ENCODE measurements at regions not wholly inside any gene's neighbourhood (a gene's known extent, or its start where the extent isn't known, plus 50 kb on each side); places are given as distances from the start of the nearest gene placed in this dataset.

DNA sequence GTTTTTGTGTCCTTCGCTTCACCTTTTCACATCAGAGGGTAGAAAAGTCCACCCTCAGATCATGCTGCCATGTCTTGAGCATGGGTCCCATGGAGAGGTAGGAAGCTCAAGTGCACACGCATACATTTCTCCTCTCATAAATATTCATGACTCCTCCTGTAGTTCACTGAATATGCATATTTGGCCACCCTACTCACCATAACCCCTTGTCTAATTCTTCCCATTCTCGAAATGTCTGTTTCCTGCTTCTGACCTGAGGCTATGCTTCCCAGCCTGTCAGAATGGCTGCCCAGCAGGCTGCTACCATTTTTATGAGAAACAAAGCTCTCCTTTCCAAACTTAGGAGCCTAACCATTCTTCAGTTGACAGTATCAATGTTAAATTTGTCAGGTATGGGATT, 86.5 kb downstream of the ADRA2C start:
- no peak for DNase-seq

DNA sequence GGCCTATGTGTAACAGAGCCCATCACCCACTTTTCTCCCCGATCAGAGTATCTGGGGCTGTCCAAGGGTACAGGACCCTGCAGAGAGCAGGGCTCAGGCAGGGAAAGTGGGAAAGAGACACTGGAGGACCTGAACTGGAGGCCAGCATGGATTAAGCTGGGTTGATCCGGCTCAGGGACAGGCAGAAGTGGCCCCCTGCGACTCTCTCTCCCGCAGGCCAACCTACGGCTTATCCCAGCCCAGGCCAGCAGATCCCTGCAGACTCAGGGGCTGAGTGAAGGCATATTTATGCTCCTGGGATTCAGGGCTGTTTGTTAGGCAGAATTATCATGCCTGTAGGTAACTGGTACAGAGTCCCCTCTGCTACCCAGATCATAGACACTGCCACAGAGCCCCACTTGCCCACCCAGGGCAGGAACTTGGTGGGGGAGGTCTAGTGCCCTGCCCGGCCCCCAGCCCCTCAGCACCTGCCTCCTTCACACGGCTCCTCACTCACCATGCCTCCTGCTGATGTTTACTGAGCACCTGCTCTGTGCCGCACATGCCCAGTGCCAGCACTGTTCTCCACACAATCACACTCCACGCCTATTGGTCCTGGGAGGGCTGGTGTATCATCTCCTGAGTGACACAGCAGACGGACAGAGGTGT, 87.3 kb downstream of the ADRA2C start:
- no peak for DNase-seq

DNA sequence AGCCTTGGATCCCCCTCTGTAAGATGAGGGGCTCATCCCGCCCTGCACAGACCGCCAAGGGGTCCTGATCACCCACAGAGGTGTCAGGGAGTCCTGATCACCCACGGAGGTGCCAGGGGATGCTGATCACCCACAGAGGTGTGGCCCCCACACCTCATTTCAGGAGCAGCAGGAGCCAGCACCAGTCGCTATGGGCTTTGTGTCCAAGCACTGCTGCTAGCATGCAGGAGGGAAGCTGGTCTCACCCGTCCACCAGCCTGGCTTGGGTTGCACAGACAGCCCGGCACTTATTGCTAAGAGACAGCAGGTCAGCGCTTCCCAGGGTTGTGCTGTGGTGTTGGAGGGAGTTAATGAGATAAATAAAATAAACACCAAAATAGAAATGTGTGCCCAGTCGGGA, 88.5 kb downstream of the ADRA2C start:
- no peak for DNase-seq

DNA sequence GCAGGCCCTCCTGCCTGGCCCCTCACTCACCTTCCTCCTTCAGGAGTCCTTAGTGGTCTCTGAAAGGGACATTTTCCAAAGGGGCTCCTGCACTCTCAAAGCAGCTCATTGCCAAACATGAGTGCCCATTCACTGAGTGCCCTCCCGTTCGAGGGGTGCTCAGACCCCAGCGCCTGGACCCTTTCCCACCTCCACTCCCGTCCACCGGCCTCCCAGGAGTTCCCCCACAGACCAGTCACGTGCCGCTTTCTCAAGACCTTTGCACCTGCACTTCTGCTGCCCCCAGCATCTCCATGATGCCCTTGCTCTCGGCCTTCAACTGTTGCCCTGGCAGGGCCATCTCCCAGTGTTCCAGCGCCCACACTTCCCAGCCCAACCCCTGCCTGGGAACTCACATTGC, 89.5 kb downstream of the ADRA2C start:
- DNase-seq, result no peak

DNA sequence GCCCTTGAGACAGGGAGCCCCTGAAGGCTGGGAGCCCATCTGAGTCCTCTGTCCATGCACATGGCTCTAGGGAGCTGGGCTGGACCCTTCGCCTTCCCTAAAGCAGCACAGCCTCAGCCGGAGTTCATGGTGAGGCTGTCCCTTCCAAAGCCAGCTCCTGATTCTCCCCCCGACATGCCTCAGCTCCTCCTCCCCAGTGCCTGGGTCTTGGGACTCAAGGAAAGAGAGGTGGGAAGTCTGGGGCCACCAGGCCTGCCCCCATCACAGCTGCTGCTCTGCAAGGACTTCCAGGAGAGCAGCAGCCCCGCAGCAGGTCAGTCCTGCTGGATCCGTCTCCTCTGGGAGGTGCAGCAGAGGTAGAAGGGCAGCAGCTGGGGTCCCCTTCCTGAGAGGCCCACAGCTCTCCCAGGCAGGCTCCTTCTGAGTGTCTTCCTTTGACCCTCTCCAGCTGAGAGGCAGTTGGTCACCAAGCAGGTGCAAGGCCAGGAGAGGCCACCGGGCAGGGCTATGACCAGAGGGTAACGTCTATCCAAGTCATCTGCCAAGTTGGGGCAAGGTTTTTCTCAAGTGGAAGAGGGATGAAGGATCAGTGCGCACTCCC, 90.5 kb downstream of the ADRA2C start:
- DNase-seq, result no peak

DNA sequence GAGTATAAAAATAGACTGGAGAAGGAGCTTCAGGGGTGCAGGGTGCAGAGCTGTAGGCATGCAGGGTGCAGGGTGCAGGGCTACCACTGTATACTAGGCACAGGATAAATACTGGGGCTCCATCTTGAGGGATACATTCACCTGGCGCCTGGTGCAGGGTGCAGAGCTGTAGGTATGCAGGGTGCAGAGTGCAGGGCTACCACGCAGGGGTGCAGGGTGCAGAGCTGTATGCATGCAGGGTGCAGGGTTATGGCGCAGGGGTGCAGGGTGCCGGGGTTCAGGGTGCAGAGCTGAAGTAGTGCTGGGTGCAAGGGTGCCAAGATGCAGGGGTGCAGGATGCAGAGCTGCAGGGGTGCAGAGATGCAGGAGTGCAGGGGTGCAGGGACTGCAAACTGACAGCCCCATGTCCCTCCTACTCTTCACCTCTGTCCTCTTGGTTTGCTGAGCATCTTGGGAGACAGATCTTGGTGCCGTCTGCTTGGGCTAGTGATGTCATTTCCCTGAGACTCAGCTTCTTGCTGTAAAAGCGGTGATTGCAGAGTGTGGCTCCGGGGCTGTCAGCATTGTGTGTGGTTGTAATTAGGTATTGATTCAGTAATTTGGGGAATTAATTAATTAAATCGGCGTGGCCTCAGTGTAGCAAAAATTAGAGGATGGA, 91.2 kb downstream of the ADRA2C start:
- no peak for DNase-seq

DNA sequence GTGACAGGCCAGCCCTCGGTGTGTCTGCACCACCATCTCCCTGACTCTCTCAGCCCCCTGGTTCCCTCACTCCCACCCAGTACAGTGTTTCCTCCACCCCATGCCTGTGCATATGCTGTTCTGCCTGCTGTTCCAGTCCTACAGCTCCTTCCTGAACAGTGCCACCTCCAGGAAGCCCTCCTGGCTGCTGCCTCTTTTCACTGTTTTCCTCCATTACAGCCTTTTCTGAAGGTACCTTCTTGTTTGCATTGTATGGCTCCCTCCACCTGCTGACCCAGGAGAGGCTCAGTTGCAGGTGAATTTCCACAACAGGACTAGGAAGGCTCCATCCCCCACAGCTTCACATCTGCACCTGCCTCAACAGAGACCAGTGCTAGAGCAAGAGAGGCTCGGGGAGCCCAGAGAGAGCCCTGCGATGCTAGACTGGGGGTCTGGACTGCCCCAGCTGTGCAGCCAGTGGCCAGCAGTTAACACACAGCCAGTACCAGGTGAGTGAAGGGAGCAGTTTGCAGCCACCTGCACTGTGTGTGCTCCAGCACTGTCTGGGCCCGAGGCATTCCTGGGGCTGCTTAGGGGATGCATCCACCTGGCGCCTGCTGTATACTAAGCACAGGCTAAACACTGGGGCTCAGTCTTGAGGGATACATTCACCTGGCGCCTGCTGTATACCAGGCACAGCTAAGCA, 92.0 kb downstream of the ADRA2C start:
- DNase-seq, result no peak

DNA sequence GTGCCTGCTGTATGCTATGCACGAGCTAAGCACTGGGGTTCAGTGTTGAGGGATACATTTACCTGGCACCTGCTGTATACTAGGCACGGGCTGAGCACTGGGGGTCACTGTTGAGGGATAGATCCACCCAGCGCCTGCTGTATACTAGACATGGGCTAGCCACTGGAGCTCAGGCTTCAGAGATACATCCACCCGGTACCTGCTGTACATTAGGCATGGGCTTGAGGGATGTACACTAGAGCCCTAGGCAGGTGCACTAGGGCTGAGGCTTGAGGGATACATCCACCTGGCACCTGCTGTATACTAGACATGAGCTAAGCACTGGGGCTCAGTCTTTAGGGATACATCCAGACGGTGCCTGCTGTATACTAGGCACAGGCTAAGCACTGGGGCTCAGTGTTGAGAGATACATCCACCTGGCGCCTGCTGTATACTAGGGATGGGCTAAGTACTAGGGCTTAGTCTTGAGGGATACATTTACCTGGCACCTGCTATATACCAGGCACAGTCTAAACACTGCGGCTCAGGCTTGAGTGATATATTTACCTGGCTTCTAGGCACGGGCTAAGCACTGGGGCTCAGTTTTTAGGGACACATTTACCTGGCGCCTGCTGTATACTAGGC, 92.7 kb downstream of the ADRA2C start:
- no peak for DNase-seq

DNA sequence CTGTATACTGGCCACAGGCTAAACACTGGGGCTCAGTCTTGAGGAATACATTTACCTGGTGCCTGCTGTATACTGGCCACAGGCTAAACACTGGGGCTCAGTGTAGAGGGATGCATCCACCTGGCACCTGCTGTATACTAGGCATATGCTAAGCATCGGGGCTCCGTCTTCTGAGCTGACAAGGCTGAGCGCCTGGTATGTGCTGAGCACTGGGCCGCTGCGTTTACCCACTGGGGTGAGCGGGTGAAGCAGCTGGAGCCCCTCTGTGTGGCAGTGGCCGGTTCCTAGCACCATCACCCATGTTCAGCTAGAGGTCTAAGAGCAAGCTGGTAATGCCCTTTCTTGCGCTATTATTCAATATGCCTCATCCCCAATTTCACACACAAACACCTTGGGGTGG, 93.4 kb downstream of the ADRA2C start:
- no peak for DNase-seq

DNA sequence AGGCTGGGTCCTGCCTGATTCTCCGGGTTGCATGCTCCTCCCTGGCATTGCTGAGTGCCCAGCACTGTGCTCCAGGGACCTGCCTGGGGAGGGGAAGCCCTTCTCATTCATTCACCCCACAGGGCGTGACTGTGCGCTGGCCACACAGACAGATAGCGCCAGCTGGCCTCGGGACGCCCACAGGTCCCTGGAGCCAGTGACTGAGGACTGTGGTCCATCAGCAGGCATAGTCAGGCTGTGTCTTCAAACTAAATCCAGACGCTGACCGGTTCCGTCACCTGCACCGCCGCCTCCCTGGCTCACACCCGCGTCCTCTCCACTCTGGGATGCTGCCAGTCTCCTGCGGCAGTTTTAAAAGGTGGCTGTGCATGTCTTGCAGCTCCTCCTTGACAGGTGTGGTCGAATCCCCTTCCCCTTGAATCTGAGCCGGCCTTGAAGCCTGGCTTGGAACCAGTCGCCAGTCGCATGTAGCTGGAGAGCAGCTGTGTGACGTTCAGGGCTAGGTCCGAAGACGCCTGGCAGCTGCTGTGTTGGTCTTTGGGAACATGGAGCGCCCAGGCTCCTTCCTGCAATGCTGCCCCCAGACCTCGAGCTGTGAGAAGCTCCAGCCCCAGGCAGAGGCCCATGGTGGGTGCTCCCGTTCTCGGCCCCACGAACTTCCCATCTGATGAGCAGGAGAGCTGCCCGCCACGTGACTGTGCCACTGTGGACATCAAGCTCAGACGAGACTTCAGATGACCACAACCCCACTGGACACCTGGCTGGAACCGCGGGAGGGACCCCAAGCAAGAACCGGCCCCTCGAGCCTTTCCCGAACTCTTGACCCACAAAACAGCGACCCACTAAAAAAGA, 94.1 kb downstream of the ADRA2C start:
- DNase-seq, result no peak

DNA sequence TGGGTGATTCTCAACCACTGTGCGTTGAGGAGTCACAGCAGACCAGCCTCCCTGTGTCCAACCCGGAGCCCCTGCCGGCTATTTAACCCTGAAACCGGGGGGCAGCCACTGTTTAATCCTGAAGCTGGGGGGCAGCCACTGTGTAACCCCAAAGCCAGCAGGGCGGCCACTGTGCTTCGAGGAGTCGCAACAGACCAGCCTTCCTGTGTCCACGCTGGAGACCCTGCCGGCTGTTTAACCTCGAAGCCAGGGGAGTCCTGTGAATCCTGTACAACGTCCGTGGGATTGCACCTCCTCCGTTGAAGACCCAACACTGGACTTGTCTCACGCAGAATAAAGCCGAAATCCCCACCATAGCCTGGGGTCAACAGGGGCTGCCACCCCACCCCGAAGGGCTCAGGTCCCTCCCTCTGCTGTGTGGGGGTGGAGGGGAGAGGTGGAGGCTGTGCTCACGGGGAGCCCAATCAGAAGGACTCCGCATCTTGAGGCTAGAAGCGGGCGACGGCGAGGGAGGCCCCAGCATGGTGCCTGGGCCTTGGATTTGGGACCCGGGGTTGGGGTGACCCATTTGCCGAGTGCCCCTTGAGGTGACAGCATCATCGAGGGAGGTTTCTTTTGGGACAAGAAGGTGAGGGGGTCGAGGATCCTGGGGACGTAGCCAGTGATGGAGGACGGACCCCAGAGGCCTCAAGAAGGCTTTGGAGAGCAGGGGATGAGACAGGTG, 94.9 kb downstream of the ADRA2C start:
- DNase-seq, result no peak

DNA sequence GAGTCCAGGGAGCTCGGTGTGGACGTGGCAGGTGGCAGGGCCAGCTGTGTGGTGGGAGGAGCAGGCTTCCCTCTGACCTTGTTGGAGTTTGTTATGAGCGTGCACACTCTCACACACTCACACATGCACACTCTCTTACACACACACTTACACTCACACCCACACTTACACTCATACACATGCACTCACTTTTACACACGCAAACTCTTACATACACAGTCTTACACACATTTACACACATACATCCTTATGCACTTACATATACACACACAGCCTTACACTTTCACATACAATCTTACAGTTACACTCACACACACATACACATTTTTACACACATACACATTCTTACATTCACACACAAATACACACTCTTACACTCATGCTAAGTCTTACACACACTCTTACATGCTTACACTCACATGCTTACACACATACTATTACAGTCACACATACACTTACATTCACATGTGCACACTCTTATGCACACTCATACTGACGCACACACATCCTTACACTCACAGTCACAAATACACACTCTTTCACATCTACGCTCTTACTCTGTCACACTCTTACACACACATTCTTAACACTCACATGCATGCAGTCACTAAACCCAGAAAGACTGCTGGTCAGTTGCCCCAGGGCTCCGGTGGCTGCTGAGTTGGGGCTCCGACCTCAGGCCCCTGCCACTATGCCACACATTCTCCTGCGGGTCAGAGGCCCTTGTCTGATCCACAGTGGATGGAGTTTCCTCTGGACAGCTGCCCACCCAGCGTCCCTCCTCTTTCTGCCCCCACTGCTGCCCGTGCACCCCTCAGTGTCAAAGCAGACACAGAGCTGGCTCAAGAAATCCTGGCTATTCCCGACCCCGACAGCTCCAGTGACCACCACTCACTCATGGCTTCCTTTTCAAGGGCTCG, 95.8 kb downstream of the ADRA2C start:
- DNase-seq, result no peak

DNA sequence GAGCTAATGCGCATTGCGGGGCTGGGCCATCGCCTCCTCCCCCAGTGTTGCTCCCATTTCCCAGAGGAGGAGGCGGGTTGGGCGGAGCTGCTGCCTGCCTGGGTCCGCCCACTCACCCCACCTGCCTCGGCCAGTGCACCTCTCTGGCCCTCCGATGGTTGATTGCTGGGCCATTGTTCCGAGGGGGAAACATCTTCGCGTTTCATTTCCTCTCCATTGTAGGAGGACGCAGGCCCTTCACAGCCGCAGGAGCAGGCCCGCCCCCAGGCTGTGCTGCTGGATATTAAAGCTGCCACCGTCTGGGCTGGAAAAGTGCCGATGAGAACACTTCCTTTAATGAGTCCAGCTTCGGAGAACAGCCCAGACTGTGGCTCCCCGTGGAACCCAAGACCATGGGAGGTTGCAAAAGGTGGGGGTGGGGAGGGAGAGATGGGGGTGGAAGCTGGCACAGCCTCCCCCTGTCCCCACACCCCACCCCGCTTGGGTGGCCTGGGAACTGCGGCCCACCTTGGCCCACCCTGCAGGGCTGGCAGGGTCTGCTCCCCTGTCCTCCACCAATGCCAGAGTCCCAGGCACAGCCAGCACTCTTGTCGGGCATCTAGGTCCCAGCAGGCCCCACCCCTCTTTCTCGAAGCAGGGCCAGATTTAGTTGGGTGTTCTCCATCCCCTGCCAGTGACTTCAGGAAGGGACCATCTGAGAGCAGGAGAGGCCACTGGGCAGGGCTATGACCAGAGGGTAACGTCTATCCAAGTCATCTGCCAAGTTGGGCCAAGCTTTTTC, 96.6 kb downstream of the ADRA2C start:
- DNase-seq, result no peak

DNA sequence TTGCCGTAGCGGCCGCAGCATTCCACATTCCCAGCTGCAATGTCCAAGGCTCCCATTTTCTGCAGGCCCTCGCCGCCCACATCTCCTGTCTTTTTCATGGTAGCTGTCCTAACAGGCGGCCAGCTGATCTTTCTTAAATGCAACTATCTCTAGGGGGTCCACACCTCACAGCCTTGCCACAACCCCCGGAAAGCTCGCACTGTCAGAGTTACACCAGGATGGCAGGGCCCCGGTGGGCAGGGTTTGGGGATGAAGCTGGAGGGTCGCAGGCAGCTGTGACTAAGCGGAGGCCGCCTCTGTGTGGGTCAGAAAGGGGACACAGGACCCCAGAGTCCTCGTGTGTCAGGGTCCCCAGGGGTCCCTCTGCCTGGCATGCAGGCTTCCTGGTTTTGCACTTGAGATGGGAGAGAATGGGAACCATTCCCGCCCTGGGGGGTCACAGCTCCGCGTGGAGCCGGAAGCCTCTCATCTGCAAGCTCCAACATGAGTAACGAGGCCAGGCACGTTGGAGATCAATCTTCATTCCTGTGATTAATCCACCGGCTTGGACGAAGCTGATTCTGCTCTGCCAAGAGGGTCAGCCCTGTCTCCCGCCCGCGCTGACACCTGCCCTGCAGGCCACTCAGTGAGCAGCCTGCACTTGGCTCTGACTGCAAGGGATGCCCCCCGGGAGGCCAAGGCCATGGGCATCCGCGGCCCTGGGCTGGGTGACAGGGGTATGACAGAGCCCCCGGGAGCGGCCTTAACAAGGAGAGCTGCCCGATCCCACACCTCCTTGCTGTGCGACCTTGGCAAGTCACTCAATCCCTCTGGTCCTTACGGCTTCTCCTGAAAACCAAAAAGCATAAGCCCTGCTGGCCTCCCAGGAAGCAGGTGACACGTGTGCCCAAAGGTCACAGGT, 97.9 kb downstream of the ADRA2C start:
- DNase-seq, result no peak

DNA sequence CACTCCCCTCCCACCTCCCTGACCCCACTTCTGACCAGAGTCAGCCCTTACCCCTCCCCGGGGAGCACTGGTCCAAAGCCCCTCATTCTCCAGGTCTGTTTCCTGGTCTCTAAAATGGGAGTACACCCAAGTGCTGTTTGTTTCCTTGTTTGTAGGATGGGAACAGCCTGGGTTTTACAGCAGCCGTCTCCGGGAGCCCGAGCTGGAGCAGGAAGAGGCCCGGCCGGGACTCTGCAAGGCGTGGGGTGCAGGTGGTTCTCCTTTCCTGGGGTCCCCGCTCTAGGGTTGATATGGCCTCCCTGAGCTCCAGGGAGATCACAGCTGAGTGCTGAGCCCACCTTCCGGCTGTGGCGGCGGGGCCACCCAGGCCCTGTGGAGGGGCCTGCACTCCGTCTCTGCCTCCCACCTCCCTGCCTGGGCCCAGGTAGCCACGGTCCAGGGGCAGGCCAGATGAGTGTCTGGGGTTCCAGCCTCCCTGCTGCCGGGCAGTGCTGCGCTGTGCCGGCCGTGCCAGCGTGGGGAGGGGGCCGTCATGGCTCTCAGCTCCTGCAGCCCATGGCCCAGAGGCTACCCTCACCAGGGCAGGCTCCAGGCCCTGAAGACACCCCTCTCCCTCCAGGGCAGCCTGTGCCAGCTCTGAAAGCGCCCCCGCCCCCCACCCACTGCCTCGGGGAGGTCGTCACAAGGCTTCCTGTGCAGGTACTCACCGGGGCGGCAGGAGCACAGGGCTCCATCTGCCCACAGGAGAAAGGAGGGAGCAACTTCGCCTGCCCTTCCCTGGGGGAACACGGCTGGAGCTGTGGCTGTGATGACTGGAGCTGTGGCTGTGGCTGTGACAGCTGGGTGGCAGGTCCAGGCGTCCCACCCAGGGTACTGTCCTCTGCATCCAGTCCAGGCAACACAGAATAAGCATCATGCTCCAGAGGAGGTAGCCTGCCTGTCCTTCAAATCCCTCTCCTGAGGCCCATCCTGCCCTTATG, 98.8 kb downstream of the ADRA2C start:
- DNase-seq, result no peak

DNA sequence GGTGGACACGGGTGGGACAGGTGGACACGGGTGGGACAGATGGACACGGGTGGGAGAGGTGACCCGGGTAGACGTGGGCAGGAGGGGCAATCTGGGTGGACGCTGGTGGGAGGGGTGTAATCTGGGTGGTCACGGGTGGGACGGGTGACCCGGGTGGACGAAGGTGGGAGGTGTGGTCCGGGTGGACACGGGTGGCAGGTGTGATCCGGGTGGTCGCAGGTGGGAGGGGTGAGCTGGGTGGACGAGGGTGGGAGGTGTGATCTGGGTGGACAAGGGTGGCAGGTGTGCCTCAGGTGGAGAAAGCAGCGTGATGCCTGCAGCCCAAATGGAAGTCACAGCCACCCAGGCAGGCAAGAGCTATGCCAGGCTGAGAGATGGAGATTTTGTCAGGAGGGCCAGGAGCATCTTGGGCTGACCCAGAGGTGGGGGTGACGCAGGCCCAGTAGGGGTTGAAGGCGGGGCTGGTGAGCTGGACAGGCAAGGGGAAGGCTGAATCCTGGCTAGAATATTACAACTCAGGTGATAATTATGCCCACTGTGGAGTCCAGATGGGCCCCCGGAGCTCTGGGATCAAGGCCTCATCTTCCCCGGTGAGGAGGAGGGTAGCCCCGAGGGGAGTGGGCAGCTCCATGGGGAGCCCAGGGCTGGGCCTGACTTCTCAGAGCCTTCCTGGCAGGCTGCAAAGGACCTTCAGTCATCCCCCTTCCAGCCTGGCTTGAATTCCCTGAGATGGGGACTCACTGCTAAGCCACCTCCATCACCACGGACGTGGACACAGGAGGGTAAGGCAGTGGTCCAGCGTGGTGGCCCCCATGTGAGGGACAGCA, 100.0 kb downstream of the ADRA2C start:
- no peak for DNase-seq
